GM19452 (cell line): ENCODE measurements at regions not wholly inside any gene's neighbourhood (a gene's known extent, or its start where the extent isn't known, plus 50 kb on each side); places are given as distances from the start of the nearest gene placed in this dataset.
A peak's percentile ranks its signal among the peaks of the same experiment; 100 is the strongest.
"Not testable (repeated sequence)": the region's sequence is repeated elsewhere in the genome, so short reads cannot be mapped to it uniquely, and the experiment has no call there.

Source experiments
- ATAC-seq: cut with Tn5 transposase; IDR thresholded peaks from one replicate; pipeline ENCODE4 v1.9.1; 2021; ENCODE audit not compliant: unreplicated experiment

DNA sequence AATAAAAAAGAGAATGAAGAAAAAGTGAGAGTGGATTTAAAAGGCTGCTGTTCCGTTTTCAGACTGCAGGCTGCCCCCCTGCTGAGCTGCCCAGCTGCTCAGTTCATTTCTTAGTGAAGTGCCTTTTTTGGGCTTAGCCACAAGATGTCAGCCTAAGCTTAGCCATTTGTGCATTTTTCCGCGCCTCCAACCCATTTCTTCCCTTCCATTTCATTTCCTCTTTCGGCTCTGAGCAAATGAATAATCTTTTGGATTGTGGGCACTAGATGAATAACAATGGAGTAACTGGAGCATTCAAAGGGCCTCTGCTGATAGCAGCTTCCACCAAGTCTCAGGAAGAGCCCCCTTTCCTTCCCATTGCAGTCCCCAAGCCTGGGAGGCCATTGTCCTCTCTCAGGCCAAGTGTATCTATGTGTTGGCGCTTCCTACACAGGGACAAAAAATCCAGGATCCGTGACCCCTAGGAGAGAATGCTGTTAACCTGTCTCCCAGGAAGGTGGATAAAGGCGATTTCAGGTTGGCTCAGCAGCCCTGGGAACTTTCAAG, 83.5 kb upstream of the SPTLC3 start:
- peak; percentile 89 for ATAC-seq

GRCh38 chr20:12925863-12926793, 82.6 kb upstream of the SPTLC3 start:
- no peak for ATAC-seq

GRCh38 chr20:12927489-12927888, 81.3 kb upstream of the SPTLC3 start:
- ATAC-seq, result no peak

DNA sequence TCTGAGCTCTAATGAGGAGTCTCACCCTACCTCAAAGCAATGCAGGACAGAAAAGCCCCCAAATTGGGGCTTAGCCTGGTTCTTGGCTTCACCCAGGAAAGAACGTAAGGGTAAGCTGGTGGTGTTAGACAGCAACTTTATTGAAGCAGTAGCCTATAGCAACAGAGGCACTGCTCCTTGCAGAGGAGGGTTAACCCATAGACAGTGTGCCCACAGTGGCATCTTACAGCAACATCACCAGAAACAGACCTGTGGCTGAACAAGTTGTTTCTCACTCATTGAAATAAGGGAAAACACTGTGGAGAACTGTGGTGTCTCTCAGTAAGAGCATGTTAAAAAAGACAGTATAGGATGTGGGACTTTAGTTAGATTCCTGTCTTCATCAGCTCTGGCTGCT, 80.4 kb upstream of the SPTLC3 start:
- no peak for ATAC-seq

GRCh38 chr20:12928755-12929401, 79.9 kb upstream of the SPTLC3 start:
- ATAC-seq, result no peak

- ATAC-seq, result no peak
Measured at GRCh38 chr20:12936020-12936419, 72.8 kb upstream of the SPTLC3 start.

DNA sequence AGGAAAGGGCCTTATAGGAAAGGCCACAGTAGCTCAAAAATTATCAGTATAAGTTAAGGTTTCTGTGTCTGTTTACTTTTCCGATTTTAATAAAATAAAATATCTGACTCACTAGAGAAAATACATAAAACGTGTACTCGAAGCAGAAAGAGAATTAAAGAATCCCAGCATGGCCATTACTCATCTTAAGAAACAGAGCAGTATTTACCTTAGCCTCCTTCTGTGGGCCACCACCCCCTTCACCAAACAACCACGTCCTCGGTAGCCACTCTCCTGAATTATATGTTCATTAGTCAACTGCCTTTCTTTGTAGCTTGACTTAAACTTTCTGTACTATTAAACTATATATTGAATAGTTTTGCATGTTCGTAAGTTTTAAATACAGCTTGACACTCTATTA, 72.2 kb upstream of the SPTLC3 start:
- ATAC-seq, result no peak

- no peak for ATAC-seq
Measured at GRCh38 chr20:12941025-12941424, 67.7 kb upstream of the SPTLC3 start.

- no peak for ATAC-seq
Measured at GRCh38 chr20:12942123-12942522, 66.6 kb upstream of the SPTLC3 start.

GRCh38 chr20:12946789-12947188, 62.0 kb upstream of the SPTLC3 start:
- ATAC-seq, result no peak

DNA sequence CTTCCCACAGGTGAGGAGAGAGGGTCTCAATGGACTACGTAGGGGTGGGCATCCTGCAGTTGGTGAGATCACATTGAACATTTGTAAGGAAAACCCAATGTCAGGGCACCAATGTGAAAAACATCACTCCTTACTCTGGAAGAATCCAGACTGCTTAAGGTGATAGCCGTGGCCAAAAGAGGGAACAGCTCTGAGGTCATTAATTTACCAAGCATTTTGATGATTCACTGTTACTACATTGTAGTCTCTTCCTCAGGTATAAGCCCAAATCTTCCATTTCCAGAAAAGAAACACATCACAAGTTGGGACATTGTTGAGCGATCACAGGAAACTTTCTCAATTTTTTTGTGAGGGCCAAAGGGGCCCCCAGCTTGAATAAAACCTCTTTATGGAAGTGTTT, 61.1 kb upstream of the SPTLC3 start:
- ATAC-seq, result no peak

DNA sequence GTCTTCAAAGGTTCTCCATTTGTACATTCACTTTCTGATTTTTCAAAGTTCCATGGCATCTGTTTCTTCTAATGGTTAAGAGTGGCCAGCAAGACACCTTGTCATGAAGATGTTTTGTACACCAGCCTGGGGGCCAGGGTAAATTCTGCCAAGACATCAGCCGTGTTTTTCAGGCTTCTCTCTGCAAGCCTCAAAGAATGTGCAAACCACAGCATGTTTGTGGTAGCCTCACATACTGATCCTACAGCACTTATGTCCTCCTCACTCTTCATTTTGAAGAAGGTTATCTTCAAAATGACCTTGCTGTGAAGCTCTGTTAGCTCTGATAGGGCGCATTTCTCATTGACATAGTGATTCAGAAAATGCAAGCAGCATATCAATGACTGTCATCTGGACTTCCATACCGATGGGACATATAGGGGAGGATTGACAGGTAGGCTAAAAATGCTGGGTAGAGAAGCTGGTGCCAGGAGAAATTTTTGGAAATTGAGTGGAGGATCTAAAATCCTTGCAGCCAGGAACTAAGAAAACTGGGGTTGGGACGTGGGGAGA, 59.3 kb upstream of the SPTLC3 start:
- ATAC-seq, result no peak

GRCh38 chr20:12954254-12954653, 54.5 kb upstream of the SPTLC3 start:
- ATAC-seq, result not testable (repeated sequence)

DNA sequence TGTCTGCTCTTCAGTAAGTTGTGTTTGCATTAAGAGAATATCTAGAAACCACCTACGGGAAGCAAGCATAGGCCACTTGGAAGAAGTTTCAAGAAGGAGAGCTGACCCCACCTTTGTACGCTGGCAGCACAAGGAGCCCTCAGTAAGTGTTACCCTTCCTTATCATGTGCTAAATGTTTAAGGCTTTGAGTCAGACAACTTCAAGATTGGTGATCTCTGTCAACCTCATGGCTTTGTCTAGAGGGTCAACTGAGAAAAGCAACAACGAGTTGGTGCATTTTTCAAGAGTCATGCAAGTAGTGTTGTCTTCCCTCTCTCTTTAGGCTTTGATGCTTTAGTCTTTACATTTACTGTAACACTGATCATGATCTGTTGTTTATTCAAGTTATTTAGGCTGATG, 53.2 kb upstream of the SPTLC3 start:
- ATAC-seq, result no peak

DNA sequence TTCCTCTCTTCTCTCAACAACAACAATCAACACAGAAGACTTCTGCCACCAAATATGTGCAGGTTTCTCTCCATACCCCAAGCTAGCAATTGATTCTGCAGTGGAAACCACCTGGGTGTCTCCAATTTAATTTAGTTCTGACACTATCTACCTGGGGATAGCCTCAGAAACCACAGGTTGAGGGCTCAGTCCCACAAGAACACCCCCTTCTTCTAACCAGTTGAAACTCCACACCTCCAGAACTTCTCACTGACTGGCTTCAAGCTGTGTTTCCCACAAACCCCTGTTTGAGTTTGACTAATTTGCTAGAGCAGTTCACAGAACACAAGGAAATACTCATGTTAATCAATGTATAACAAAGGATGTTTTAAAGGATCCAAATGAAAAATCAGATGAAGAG, 52.5 kb upstream of the SPTLC3 start:
- ATAC-seq, result no peak

DNA sequence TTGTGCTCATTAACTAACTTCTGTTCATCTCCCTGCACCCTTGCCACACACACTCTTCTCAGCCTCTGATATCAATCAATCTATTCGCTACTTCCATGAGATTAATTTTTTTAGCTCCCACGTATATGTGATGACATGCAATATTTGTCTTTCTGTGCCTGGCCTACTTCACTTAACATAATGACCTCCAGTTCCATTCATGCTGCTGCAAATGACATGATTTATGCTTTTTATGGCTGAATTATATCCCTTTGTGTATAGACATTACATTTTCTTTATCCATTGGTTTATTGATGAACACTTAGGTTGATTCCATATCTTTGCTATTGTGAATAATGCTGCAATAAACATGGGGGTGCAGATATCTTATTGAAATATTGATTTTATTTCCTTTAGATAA, 50.8 kb upstream of the SPTLC3 start:
- ATAC-seq, result no peak
